UCSD-AML1 (cell line): ENCODE measurements at regions not wholly inside any gene's neighbourhood (a gene's known extent, or its start where the extent isn't known, plus 50 kb on each side); places are given as distances from the start of the nearest gene placed in this dataset.
"Not testable (repeated sequence)": the region's sequence is repeated elsewhere in the genome, so short reads cannot be mapped to it uniquely, and the experiment has no call there.

ENCODE experiments used
- DNase-seq: peaks from one replicate; lab custom pipeline; 2025; ENCODE audit not compliant: unreplicated experiment; lab: John Stamatoyannopoulos, UW

DNA sequence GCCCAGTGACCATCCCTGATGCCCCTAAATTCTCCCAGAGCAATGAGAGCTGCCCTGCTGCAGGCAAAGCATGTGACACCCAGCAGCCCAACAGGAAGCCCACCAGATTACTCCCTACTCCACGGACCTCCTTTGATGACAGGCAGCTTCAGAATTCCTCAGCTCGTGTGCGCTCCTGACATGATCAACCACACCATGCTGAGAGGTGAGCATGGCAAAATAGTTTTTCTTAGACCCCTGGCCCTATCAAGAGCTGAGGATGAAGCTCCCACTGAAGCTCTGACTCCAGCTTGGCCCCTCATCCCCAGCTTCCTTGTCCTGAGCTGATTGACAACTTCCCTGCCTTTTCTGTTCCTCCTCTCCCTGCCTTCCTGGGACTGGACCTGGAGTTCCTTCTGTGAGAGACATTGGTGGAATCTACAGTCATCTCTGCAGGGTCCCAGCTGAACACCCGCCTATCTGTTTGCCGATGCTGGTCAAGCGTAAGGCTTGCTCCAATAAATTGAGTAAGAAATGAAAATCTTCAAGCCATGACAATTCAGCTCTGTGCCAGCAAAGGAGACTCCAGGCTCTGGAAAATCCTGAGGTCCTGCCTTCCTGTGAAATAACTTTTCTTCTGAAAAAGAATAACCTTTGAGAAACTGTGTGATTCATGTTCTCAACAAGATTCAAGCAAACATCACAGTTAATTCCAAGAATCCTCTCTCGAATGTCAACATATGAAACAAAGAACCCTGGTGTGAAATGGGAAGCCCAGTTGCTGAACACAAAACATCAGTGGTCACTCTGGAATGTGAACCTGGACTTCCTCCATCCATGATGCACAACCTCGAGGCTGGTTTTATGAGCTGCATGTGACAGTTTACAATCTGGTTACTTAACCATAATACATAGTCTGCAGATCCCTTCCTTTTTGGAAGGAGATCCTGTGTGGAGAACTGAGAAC lies 201.1 kb downstream of the SPP2 start:
- DNase-seq, result no peak

DNA sequence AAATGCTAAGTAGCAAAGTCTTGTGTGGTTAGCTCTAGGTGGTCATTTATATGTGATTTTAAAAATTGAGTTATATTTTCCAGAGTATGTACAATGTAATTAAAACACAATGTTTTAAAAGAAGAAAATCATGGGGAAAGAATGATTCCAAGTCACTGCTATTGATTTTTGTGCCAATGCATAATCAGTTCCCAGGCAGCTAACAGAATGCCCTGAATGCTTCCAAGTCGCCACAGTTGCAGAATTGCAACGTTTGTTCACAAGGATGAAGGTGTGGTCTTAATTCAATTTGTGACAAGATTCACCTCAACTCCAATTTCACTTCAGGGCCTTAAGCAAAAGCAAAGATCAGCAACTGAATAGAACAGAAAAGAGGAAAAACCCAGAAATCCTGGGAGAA lies 200.4 kb downstream of the SPP2 start:
- DNase-seq, result no peak

DNA sequence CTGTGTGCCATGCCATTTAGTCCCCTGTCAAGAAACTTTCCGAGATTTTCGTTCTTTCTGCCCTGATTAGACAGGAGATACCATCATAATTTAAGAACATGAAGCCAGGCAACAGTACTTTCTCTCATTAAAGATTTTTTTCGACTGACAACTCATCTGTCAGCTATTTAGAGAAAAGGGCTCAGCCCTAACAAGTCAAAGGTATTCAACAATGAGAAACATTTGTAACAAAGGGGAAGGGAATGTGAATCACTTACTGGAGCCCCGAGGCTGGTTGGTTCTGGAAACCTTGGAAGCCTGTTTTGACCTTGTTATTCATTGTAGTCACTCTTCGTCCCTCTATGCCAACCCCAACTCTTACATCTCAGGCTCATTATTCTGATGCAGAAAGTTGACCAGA lies 199.4 kb downstream of the SPP2 start:
- DNase-seq, result no peak

DNA sequence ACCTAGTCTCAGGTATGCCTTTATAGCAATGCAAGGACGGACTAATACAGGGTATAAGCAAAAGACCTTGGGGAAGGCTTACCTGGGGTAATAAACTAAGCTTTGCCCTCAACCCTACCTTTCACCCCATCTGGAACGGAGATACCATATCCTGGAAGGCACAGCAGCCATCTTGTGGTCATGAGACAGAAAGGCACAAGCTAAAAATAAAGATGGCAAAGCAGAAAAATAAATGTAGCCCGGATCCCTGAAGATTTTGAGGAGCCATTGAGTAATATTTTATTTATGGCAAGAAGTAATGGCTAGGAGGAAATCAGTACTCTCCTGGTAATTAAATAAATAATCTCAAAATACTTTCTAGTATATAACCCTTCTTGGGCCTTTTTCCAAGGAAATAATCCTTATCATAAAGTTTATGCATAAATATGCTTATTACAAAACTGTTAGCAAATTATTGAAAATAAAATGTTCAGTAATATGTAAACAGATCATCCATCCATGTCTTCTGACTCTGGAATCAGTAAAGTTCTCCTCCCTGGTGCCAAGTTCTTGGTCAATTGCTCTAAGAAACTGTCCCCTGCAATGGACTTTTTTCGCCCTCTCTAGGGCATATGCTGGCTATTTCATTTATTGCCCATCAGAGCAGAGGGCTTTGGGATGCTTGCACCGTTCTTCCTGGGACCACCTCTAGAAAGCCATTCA lies 198.7 kb downstream of the SPP2 start:
- DNase-seq, result no peak

DNA sequence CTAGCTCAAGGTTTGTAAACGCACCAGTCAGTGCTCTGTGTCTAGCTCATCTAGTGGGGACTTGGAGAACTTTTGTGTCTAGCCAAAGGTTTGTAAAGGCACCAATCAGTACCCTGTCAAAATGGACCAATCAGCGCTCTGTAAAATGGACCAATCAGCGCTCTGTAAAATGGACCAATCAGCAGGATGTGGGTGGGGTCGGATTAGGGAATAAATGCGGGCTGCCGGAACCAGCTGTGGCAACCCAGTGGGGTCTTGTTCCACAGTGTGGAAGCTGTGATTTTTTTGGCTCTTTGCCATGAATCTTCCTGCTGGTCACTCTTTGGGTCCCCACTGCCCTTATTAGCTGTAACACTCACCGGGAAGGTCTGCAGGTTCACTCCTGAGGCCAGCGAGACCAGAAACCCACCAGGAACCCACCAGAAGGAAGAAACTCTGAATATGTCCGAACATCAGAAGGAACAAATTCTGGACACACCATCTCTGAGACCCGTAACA lies 197.8 kb downstream of the SPP2 start:
- not testable (repeated sequence) for DNase-seq

DNA sequence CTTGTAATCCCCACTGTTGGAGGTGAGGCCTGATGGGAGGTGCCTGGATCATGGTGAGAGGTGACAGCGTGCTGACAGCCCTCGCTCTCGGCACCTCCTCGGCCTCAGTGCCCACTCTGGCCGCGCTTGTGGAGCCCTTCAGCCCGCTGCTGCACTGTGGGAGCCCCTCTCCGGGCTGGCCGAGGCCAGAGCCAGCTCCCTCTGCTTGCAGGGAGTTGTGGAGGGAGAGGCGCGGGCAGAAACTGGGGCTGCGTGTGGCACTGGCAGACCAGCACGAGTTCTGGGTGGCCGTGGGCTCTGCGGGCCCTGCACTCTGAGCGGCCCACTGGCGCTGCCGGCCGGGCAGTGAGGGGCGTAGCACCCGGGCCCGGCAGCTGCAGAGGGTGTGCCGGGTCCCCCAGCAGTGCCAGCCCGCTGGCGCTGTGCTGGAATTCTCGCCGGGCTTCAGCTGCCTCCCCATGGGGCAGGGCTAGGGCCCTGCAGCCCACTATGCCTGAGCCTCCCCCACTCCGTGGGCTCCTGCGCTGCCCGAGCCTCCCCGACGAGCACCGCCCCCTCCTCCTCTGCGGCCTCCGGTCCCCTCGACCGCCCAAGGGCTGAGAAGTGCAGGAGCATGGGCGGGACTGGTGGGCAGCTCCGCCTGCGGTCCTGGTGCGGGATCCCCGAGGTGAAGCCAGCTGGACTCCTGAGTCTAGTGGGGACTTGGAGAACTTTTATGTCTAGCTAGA lies 197.1 kb downstream of the SPP2 start:
- DNase-seq, result no peak

DNA sequence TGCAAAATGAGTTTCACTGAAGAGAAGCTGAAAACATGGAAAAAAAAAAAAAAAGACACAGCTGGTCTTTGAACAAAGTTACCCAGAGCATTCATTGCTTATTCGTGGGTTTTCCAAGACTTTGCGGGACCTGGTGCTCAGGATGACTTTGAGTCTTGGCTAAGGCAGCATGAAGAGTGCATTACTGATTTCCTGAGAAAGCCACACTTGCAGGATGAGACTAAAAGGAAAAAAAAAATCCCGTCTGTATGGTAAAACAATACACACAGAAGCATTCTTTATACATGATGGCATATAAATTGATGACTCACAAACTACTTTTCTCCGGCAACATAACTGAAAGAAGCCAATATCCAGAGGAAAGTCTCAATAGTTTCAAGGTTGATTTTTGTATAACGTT lies 195.4 kb downstream of the SPP2 start:
- DNase-seq, result no peak

DNA sequence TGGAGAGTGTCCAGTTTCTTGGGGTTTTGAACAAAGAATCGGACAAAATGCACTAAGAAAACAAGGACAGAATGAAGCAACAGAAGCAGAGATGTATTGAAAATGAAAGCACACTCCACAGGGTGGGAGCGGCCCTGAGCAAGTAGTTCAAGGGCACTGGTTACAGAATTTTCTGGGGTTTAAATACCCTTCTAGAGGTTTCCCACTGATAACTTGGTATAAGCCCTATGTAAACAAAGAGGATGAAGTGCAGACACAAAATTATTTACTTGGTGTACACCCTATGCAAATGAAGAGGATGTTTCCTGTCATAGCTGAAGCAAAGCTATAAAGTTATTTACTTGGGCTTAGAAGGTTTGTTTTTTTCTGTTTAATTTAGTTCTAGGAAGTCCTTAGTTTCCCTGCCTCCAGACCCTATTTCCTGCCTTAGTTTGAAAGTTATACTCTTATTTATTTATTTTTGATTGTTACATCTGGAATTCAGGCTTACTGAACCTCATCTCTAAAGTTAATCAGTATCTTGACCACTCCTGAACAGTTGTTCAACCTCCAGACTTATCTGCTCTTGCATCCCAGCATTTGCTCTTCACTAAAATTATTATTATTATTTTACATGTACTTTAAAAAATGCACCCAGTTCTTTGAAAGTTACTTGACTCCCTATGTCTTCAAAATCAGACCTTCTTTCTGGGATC lies 193.5 kb downstream of the SPP2 start:
- no peak for DNase-seq

DNA sequence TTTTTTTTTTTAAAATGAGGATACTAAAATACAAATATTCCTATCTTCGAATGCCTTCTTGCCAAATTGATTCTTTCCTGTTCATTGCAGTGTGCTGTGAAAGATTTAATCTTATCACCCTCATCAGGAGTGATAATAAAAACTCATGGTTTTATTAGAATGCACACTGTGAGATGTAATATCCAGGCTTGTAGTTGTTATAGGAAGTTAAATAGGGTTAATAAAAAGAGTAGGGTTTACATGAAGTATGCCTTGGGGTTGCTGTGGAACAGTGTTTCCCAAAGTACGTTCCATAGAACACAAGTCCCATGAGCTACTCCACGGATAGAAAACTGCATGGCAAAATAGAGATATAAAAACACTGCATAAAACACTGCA lies 191.9 kb downstream of the SPP2 start:
- DNase-seq, result no peak

DNA sequence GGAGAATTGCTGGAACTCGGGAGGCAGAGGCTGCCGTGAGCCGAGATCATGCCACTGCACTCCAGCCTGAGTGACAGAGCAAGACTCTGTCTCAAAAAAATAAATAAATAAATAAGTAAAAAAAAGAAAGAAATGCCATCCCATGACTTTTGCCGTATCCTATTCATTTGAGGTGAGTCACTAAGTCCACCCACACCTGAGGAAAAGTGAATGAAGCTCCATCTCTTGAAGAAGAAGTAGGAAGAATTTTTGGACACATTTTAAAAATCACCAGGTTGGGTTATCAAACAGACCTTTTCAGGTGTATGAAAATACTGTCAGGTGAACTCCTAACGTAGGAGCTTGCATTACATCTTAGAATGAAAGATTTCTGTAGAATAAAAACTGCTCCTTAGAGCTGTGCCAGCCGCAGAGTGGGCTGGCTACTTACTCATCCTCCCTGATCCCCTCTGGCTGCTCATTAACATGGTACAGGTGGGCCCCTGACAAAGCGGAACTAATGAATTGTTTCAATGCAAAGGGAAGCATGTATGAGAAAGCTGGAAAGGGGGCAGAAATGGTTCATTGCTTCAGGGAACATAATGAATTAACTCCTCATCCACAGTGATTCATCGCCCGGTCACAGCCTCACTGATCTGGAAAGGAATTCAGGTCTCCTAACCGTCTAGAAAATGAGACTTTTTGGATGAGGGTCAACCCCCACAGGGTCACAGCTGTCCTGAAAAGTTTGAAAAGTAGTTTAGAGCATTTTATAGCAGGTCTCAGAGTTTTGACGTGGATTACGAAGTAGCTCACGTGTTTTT lies 191.4 kb downstream of the SPP2 start:
- no peak for DNase-seq

DNA sequence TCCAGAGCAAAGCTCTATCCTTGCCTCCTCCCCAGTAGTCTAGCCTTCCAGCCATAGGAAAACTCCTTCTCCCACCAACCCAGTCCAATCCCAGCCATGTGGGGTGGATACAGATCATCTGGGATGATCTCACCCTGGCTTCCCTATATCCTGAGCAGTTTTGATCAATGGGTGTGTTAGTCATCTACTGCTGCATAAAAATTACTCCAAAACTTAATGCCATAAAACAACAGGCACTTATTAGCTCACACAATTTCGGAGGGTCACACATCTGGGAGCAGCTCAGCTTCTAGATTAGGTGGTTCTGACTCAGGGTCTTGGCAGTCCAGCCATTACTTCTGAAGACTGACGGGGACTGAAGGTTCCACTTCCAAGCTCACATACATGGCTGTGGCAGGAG lies 190.4 kb downstream of the SPP2 start:
- no peak for DNase-seq

DNA sequence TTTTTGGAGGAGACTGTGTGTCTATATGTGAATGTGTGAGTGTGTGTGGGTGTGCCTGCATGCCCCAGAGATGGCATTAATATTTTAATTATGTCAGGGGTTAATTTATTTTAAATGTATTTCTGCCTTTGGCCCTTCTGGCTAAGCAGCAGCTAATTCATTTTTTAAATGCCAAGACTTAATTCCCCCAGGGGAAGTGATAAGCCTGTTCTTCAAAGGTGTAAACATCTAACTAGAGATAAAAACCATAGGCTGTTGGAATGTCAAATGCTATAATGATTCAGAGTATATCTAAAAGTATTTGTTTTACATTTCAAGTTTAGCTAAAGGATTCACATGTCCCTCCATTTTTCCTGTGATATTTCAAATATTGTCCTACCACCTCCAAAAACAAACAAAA lies 184.7 kb downstream of the SPP2 start:
- DNase-seq, result no peak

DNA sequence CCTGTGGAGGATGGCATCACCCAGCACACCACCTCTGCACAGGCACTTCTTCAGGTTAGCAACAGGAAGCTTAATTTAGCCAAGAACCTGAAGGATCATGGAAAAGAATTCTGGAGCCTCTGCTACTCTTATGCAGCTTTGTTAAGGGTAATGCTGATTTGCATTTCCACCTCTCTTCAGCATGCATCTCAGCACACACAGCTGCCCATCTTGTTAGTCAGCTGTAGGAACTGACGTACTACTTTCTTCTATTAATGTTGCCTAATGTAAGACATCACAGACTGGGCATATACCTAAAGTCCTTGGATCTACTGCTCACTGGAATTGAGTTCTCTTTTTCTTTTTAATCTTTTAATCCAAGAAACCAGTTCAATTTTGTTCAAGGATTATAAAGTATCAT lies 181.0 kb downstream of the SPP2 start:
- no peak for DNase-seq

DNA sequence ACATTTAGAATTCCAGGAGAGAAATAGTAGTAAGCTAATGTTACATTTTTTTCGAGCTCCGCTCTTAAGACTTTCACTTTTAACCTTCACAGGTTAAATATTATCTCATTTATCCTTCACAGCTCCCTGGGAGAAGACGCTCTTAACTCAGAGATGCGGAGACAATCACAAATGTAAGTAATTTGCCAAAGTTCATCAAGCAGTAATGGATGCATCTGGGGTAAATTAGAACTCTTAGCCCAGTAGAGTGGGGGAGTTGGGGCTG lies 168.5 kb downstream of the SPP2 start:
- no peak for DNase-seq

DNA sequence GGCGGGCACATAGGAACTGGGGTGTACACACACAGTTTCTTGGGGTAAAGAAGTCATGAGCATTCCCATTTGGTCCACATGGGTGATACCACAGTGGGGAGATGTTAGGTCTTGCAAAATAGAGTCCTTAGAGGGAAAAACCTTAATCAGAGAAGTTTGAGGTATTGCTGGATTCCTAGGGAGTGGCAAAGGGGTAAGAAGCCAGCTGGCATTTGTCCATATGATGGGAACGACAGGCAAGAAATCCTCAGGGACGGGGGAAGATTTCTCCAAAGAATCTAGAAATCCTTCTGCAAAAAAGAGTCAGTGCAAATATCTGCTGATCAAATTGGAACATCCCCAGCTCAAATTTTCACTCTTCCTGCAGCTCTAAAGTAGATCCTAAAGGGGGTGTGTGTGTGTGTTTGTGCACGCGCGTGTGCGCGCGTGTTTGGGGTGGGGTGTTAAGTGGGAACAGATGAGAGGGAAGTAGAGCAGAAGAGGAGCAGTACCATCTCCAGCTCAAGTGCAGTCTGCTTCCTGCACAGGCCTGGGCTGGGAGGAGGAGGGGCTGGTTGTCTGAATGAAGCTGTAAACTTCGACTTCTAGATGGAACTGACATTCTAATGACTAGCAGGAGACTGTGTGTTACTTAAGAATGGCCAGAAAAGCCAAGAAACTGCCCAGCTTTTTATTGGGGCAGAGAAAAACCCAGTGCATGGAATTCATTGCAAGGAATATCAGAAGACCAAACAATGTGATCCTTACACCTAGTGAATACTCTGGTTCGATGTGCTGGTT lies 168.0 kb downstream of the SPP2 start:
- no peak for DNase-seq

DNA sequence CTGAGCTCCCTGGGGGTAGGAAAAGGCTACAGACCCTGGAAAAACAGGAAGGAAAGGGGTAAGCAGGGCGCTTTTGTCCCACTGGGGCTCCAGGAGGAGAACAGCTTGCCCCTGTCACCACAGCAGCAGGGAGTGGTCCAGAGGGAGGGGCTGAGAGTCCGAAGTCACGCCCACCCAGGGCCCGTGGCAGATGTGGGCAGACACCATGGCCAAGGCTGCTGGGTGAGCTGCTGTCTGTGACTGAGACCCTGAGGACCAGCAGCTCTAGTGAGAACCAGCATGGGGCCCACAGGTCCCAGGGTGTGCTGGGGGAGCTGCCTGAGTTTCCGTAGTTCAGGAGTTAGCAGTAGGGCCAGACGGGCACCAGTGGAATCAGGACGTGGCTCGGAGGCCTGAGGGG lies 162.0 kb downstream of the SPP2 start:
- DNase-seq, result no peak

DNA sequence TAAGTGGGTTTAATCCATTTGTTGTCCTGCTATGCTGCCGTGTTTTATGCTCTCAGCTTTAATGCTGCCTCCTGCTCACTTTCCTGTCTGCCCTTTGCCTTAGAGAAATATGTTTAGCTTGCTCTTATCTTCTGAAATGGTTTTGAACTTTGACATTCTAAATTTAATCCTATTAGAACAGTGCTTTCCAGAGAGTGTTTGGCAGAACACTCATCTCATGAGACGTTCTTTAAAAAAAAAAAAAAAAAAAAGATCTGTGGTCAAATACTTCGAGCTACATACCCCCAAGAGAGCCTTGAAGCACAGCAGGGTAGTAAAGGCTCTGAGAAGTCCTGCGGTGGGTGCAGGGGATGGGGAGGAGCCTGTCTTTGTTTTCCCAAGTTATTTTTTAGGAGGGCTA lies 161.3 kb downstream of the SPP2 start:
- no peak for DNase-seq

DNA sequence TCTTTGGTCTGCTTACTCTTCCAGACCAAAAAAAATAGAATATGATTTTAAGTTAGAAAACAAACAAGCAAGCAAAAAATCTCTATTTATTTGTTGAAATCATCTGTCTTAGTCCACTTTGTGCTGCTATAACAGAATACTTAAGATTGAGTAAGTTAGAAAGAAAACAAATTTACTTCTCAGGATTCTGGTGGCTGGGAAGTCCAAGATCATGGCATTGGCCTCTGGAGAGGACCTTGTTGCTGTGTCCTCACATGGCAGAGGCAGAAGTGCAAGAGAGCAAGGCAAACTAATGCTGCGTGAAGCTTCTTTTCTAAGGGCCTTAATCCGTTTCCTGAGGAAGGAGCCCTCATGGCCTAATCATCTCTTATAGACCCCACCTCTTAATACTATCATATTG lies 156.2 kb downstream of the SPP2 start:
- DNase-seq, result no peak

DNA sequence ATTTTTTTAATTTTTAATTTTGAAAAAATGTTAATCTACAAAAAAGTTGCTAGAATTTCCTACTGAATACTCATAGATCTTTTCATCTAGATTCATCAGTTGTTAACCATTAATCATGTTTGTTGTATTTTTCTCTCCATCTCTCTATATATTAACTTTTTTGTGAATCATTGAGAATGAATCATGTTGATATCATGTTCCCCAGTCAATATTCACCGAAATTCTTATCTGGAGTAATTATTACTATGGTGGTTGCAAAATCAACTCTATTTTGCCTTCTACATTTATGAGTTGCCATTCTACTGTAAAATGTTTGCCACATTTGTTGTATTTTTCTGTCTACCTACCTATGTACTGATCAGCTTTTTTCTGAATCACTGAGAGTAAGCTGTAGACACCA lies 154.0 kb downstream of the SPP2 start:
- no peak for DNase-seq
